Activated naive CD4-positive, alpha-beta T cell treated with anti-CD3 and anti-CD28 coated beads, Interleukin-2, amount 50 U/mL, for 24 hours (primary cell): ENCODE measurements at regions not wholly inside any gene's neighbourhood (a gene's known extent, or its start where the extent isn't known, plus 50 kb on each side); places are given as distances from the start of the nearest gene placed in this dataset.

Experiments
- H3K27ac Mint-ChIP-seq: one replicate; pipeline ENCODE4 v1.8.0; 2021; ENCODE audit warnings: mild to moderate bottlenecking, mixed read lengths
- H3K27me3 Mint-ChIP-seq: one replicate; pipeline ENCODE4 v1.8.0; 2021; ENCODE audit warnings: mixed read lengths
- H3K36me3 Mint-ChIP-seq: one replicate; pipeline ENCODE4 v1.8.0; 2021; ENCODE audit warnings: mixed read lengths
- H3K4me1 Mint-ChIP-seq: one replicate; pipeline ENCODE4 v1.8.0; 2021; ENCODE audit warnings: mixed read lengths
- H3K4me3 Mint-ChIP-seq: one replicate; pipeline ENCODE4 v1.8.0; 2021; ENCODE audit warnings: mild to moderate bottlenecking, mixed read lengths
- H3K9me3 Mint-ChIP-seq: one replicate; pipeline ENCODE4 v1.8.0; 2021; ENCODE audit warnings: mixed read lengths

GRCh38 chr15:89421219-89421618 is 75.2 kb downstream of the RHCG start:
- H3K4me3 Mint-ChIP-seq: no peak overlapping the region
- H3K36me3 Mint-ChIP-seq: no peaks in the 10 kb centered on the region
- peaks cover 32% of the 10 kb centered on the region for H3K27me3 Mint-ChIP-seq
- peaks cover under 1% of the 10 kb centered on the region for H3K4me1 Mint-ChIP-seq
- peaks cover 6% of the 10 kb centered on the region for H3K9me3 Mint-ChIP-seq
- no peak overlapping the region for H3K27ac Mint-ChIP-seq

GRCh38 chr15:89419370-89419984 is 76.9 kb downstream of the RHCG start:
- H3K4me1 Mint-ChIP-seq: peaks cover 4% of the 10 kb centered on the region
- H3K27ac Mint-ChIP-seq: no peak overlapping the region
- peaks cover 44% of the 10 kb centered on the region for H3K27me3 Mint-ChIP-seq
- H3K9me3 Mint-ChIP-seq: peaks cover 6% of the 10 kb centered on the region
- H3K36me3 Mint-ChIP-seq: no peaks in the 10 kb centered on the region
- no peak overlapping the region for H3K4me3 Mint-ChIP-seq

DNA sequence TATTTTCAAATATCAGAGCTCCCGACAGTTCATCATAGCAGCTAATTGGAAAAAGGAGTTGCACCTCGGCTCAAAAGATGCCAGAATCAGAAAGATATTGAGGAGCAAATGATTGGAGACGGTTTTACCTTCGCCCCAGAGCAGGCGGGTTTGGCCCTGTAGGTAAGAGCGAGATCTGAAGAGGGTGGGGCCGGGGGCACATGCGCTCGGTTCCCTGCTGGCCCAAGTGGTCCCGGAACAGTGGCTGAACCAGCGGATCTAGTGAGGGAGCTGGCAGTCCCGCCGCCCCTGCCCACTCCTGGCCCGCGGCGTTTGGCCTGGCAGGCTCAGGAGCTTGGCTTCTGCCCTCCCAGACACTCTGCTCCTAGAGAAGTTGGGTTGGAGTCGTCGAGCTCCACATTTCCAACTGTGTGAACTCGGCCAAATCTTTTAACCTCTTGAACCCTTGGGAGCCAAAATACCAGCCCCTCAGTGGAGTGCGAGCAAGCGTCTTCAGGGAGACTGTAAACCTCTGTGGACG is 79.1 kb downstream of the RHCG start:
- H3K9me3 Mint-ChIP-seq: peaks cover 6% of the 10 kb centered on the region
- no peak overlapping the region for H3K4me3 Mint-ChIP-seq
- H3K4me1 Mint-ChIP-seq: peaks cover 4% of the 10 kb centered on the region
- H3K27ac Mint-ChIP-seq: no peak overlapping the region
- H3K27me3 Mint-ChIP-seq: peaks cover 62% of the 10 kb centered on the region
- H3K36me3 Mint-ChIP-seq: no peaks in the 10 kb centered on the region

- no peak overlapping the region for H3K4me3 Mint-ChIP-seq
- H3K4me1 Mint-ChIP-seq: peaks cover 6% of the 10 kb centered on the region
- peaks cover 6% of the 10 kb centered on the region for H3K9me3 Mint-ChIP-seq
- H3K27me3 Mint-ChIP-seq: peaks cover 67% of the 10 kb centered on the region
- H3K27ac Mint-ChIP-seq: no peak overlapping the region
- no peaks in the 10 kb centered on the region for H3K36me3 Mint-ChIP-seq
These were observed 79.8 kb downstream of the RHCG start for GRCh38 chr15:89416339-89417183.

DNA sequence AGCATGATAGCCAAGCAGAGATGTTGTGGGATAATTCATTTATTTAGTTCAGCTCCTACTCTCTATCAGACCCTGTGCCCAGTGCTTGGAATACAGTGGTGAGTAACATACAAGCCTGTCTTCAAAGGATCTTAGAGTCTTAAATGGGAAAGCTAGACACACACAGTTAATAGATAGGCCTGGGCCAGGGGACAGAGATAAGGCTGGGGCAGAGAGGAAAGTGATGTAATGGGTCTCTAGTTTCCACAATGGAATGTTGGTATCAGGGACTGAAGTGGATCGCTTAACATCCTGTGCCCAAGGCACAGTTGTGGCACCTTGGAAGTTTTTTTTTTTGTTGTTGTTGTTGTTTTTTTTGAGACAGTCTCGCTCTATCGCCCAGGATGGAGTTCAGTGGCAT is 79.9 kb upstream of the POLG start:
- no peaks in the 10 kb centered on the region for H3K36me3 Mint-ChIP-seq

DNA sequence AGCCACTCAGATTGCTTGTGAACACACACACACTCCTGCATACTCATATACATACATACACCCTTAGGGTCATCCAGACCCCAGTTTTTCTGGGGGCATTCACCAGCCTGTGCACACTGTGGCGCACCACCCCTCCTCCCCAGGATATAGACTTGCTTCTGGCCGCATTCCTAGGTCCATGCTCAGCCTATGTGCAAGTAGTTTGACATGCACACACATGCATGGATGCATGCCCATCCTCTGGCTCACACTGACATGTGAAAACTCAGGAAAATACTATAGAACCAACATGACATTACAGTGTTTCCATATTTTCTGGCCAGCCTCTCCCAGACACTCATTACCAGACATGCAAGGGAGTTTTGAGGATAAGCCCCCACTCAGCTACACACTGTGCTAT is 79.3 kb upstream of the POLG start:
- Mint-ChIP-seq H3K4me3 (no peak overlapping the region), H3K27me3 (peaks cover 76% of the 10 kb centered on the region), H3K36me3 (no peaks in the 10 kb centered on the region), H3K4me1 (peaks cover 20% of the 10 kb centered on the region), H3K27ac (no peak overlapping the region), H3K9me3 (no peaks in the 10 kb centered on the region)

More for the DNA sequence above, 79.9 kb upstream of the POLG start:
- no peak overlapping the region for H3K27ac Mint-ChIP-seq
- H3K4me3 Mint-ChIP-seq: no peak overlapping the region
- peaks cover 71% of the 10 kb centered on the region for H3K27me3 Mint-ChIP-seq
- H3K4me1 Mint-ChIP-seq: peaks cover 13% of the 10 kb centered on the region
- peaks cover under 1% of the 10 kb centered on the region for H3K9me3 Mint-ChIP-seq

DNA sequence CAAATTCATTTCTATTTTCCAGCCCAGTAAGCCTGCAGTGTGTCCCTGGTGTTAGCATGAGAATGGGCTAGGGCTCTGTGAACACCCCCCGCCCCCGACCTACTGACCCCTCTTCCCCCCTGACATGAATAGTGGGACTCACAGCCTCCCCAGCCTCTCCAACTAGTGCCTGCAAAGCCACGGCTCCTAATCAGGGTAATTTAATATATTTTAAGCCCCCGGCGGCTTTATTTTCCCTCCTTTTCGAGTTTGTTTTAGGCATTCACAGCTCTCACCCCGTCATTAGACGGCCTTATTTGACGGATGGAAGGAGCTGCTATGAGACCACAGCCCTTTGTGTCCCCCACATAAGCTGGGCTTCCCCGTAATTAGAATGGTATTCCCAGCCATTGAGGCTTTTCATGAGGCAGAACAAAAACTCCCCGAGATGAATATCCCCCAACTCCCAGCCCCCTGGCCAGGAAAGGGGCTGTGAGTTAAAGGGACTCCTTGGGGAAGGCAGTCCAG is 78.3 kb upstream of the POLG start:
- Mint-ChIP-seq H3K9me3 (no peaks in the 10 kb centered on the region), H3K4me1 (peaks cover 29% of the 10 kb centered on the region), H3K27ac (no peak overlapping the region), H3K36me3 (no peaks in the 10 kb centered on the region), H3K27me3 (peaks cover 77% of the 10 kb centered on the region), H3K4me3 (no peak overlapping the region)

DNA sequence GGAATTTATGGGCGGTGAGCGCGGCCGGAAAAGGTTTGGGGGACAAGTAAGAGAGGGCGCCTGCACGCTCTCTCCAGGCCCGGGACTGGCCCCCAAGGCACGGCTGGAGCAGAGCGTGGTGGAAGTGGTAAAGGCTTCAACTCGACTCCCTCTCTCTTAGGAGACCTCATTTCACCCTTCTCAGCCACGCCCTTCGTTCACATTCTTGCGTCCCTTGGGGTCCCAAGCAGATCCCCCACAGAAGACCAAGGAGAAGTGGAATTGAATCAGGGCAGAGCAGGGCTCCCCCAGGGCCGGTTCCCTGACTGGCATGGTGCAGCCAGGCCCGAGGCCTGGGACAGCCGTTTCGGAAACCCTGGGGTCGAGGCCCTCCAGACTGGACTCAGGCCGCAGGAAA is 75.4 kb upstream of the POLG start:
- Mint-ChIP-seq H3K27ac (no peak overlapping the region), H3K4me1 (peaks cover 43% of the 10 kb centered on the region), H3K4me3 (no peak overlapping the region), H3K36me3 (no peaks in the 10 kb centered on the region), H3K9me3 (no peaks in the 10 kb centered on the region), H3K27me3 (peaks cover 74% of the 10 kb centered on the region)

DNA sequence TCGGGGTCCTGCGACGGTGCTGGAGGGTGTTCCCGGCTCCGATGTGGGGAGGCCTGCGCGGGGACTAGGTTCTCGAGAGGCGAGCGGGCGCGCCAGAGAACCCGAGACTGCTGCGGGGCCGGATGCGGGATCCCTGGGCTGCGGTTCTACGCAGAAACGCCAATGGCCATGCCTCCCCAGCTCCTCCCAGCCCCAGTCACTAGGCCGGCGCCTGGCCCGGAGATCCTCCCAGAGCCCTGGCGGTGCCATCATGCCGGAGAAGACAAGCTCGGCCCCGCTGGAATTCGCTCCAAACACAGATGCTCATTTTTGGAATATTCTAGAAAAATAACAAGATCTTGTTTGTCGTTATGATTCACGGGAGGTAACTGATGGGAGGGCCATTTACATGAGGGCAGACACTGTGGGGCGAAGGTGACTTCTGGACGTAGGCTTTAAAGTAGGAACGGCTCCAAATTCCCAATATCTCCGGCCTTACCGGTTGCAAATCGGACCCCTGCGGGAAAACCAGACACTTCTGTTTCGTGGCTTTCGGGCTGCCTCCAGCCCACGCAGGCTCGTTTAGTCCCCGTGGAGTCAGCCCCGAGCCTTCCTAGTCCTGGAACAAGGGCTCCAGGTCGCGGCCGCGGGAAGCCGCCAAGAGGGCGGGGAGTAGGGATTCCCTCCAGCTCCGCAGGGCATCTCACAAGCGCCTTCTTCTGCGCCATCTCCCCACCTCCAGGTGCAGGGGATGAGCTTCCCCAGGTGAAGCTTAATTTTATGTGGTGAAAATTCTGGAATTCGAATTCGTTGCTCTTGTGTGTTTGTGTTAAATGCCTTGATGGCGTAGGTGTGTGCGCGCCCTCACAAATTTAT is 74.8 kb upstream of the POLG start:
- Mint-ChIP-seq H3K4me3 (peak overlapping the region; percentile 93), H3K4me1 (peaks cover 43% of the 10 kb centered on the region), H3K27ac (no peak overlapping the region), H3K9me3 (no peaks in the 10 kb centered on the region), H3K27me3 (peaks cover 75% of the 10 kb centered on the region), H3K36me3 (no peaks in the 10 kb centered on the region)

DNA sequence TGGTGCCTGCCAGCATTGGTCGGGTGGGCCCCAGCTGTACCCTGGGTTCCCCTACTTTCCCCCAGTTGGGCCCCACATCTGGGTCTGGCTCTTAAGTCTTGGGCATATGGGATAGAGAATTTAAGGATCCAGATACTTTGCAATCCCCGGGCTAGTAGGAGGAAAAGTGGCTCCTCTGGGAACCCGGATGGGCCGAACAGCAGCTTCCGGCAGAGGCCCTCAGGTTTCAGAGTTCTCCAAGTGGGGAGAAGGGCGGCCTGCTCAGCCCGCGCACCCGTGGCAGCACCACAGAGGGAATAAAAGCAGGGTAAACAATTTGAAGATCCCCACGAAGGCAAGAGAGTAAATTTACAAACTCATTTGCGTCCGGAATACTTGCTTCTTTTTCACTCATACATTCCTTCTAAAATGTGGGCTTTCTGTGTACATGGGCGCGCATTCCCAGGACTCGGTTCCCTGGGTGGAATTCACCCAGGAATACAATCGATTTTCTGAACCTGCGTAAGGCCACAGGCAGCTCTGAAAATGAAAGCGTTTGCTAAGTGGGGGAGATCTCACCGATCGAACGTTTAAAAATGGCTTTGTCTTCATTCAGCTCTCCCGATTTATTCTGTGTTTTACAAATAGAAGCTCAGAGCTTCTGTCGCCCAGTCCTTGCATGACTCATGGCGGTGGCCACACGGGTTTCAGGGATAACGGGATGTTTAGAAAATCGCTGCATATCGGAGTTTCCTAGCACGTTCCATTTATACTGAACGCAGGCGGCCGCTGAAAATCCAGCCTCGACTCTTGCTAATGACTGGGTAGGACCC is 74.0 kb upstream of the POLG start:
- peaks cover 75% of the 10 kb centered on the region for H3K27me3 Mint-ChIP-seq
- H3K9me3 Mint-ChIP-seq: no peaks in the 10 kb centered on the region
- peaks cover 43% of the 10 kb centered on the region for H3K4me1 Mint-ChIP-seq
- H3K27ac Mint-ChIP-seq: no peak overlapping the region
- no peaks in the 10 kb centered on the region for H3K36me3 Mint-ChIP-seq
- peak overlapping the region; percentile 93 for H3K4me3 Mint-ChIP-seq

DNA sequence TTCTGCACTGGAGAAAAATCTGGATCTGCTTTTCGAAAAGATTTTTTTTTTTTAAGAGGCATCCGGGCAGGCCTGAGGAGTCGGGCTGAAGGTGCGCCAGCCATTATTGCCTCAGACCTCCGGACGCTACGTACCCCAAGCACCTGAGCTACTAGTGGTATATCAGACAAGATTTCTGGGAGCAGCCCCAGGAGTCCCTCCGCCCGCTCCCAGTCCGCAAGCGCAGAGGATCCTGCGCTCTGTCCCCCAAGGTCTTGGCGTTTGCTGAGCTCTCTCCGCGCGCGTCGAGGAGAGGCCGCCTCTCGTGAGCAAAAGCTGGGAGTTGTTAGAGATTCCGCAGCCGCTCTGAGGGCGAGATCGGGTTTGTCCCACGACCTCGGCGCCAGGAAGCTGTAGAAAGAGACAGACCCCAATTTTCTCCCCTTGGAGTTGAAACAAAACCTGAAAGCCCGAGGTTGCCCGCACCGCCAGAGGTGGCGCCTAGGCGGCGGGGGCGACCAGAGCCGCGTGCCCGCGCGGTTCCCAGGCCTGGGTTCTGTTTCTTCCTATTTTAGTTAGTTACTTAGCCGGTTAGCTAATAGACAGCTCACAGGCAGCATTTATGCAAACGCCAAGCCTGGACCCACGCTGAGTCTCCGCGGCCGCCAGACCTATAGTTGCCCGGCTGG is 72.5 kb upstream of the POLG start:
- Mint-ChIP-seq H3K9me3 (no peaks in the 10 kb centered on the region), H3K4me3 (peak overlapping the region; percentile 15), H3K27ac (no peak overlapping the region), H3K27me3 (peaks cover 71% of the 10 kb centered on the region), H3K4me1 (peaks cover 43% of the 10 kb centered on the region), H3K36me3 (no peaks in the 10 kb centered on the region)

- Mint-ChIP-seq H3K4me3 (peak overlapping the region; percentile 47), H3K9me3 (no peaks in the 10 kb centered on the region), H3K4me1 (peaks cover 45% of the 10 kb centered on the region), H3K27ac (no peak overlapping the region), H3K36me3 (no peaks in the 10 kb centered on the region), H3K27me3 (peaks cover 72% of the 10 kb centered on the region)
These were observed 71.8 kb upstream of the POLG start for GRCh38 chr15:89406218-89406939.

GRCh38 chr15:89405494-89405893 is 70.9 kb upstream of the POLG start:
- peaks cover 76% of the 10 kb centered on the region for H3K27me3 Mint-ChIP-seq
- H3K4me1 Mint-ChIP-seq: peaks cover 46% of the 10 kb centered on the region
- no peak overlapping the region for H3K4me3 Mint-ChIP-seq
- no peak overlapping the region for H3K27ac Mint-ChIP-seq
- no peaks in the 10 kb centered on the region for H3K36me3 Mint-ChIP-seq
- no peaks in the 10 kb centered on the region for H3K9me3 Mint-ChIP-seq

DNA sequence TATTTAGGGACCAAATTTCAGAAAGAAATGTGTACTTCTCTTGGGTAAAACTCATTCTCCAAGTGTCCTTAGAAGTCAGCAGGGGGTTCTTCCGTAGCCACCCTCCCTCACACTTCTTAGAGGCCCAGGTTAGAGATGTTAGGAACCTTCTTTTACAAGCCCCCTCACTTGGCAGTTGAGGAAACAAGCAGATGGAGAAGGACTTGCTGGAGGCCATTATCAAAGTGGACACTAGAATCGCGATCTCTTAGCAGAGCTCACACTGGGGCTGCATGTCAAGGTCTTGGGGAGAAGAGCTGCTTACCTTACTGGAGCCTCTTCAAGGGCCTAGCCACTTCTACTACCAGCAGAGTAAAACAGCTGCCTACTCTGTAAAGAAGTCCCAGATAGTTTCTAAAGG is 69.4 kb upstream of the POLG start:
- Mint-ChIP-seq H3K4me1 (peaks cover 37% of the 10 kb centered on the region), H3K36me3 (no peaks in the 10 kb centered on the region), H3K9me3 (no peaks in the 10 kb centered on the region), H3K27me3 (peaks cover 63% of the 10 kb centered on the region), H3K4me3 (no peak overlapping the region), H3K27ac (no peak overlapping the region)
